H9 (cell line): ENCODE measurements at regions not wholly inside any gene's neighbourhood (a gene's known extent, or its start where the extent isn't known, plus 50 kb on each side); places are given as distances from the start of the nearest gene placed in this dataset.

Experiments
- DNase-seq: peaks from one replicate; pipeline ENCODE4 v3.0.0-alpha.2; 2017
- H2AFZ ChIP-seq: one replicate; pipeline ENCODE4 v1.6.1; 2013; ENCODE audit warnings: mild to moderate bottlenecking, low read length, control low read depth, moderate library complexity
- H2AK5ac ChIP-seq: 2 replicates; pipeline ENCODE4 v1.6.1; 2013; ENCODE audit warnings: low read length, control low read depth, mixed read lengths; ENCODE audit not compliant: insufficient read length
- H2BK120ac ChIP-seq: one replicate; pipeline ENCODE4 v1.6.1; 2013; ENCODE audit warnings: low read depth, mild to moderate bottlenecking, low read length, control low read depth, inconsistent platforms; ENCODE audit not compliant: poor library complexity, severe bottlenecking
- H2BK12ac ChIP-seq: 2 replicates; pipeline ENCODE4 v1.6.1; 2013; ENCODE audit warnings: low read length, control low read depth, mixed read lengths, low read depth; ENCODE audit not compliant: insufficient read length
- H2BK15ac ChIP-seq: 2 replicates; pipeline ENCODE4 v1.6.1; 2013; ENCODE audit warnings: low read depth, low read length, control low read depth
- H2BK20ac ChIP-seq: one replicate; pipeline ENCODE4 v1.6.1; 2013; ENCODE audit warnings: low read depth, mild to moderate bottlenecking, low read length, control low read depth, inconsistent platforms; ENCODE audit not compliant: poor library complexity, severe bottlenecking
- H2BK5ac ChIP-seq: 2 replicates; pipeline ENCODE4 v1.6.1; 2013; ENCODE audit warnings: low read length, control low read depth, mixed read lengths; ENCODE audit not compliant: insufficient read length
- H3K14ac ChIP-seq: 2 replicates; pipeline ENCODE4 v1.6.1; 2013; ENCODE audit warnings: low read length, control low read depth; ENCODE audit not compliant: insufficient read depth
- H3K18ac ChIP-seq: 2 replicates; pipeline ENCODE4 v1.6.1; 2013; ENCODE audit warnings: low read depth, mild to moderate bottlenecking, mixed read lengths, low read length, control low read depth; ENCODE audit not compliant: insufficient read length
- H3K23ac ChIP-seq: 2 replicates; pipeline ENCODE4 v1.6.1; 2013; ENCODE audit warnings: low read length, control low read depth, mixed read lengths, low read depth; ENCODE audit not compliant: insufficient read length
- H3K23me2 ChIP-seq: 2 replicates; pipeline ENCODE4 v1.6.1; 2013; ENCODE audit warnings: low read depth, mild to moderate bottlenecking, mixed read lengths, low read length, control low read depth; ENCODE audit not compliant: insufficient read length, poor library complexity, severe bottlenecking
- H3K27ac ChIP-seq: 2 replicates; pipeline ENCODE4 v1.5.1; 2013; ENCODE audit warnings: low read length, control low read depth, mixed read lengths, low read depth; ENCODE audit not compliant: insufficient read length
- H3K27me3 ChIP-seq: 2 replicates; pipeline ENCODE4 v1.6.1; 2013; ENCODE audit warnings: low read length, control low read depth, inconsistent platforms; ENCODE audit not compliant: insufficient read depth
- H3K4ac ChIP-seq: 2 replicates; pipeline ENCODE4 v1.6.1; 2013; ENCODE audit warnings: low read depth, mild to moderate bottlenecking, control low read depth, inconsistent platforms, low read length, moderate library complexity
- H3K4me1 ChIP-seq: 2 replicates; pipeline ENCODE4 v1.6.1; 2013; ENCODE audit warnings: low read length, control low read depth, inconsistent platforms; ENCODE audit not compliant: insufficient read depth
- H3K4me2 ChIP-seq: 2 replicates; pipeline ENCODE4 v1.6.1; 2013; ENCODE audit warnings: low read length, control low read depth, mixed read lengths; ENCODE audit not compliant: insufficient read length, insufficient read depth
- H3K56ac ChIP-seq: 2 replicates; pipeline ENCODE4 v1.6.1; 2013; ENCODE audit warnings: low read depth, mild to moderate bottlenecking, mixed read lengths, low read length, control low read depth; ENCODE audit not compliant: insufficient read length
- H3K79me1 ChIP-seq: 2 replicates; pipeline ENCODE4 v1.6.1; 2013; ENCODE audit warnings: low read depth, mild to moderate bottlenecking, moderate library complexity, low read length, control low read depth, inconsistent platforms; ENCODE audit not compliant: insufficient read depth, poor library complexity, severe bottlenecking
- H3K79me2 ChIP-seq: 2 replicates; pipeline ENCODE4 v1.6.1; 2013; ENCODE audit warnings: low read length, control low read depth, inconsistent platforms; ENCODE audit not compliant: insufficient read depth
- H3K9ac ChIP-seq: 2 replicates; pipeline ENCODE4 v1.6.1; 2013; ENCODE audit warnings: low read length, control low read depth, mixed read lengths; ENCODE audit not compliant: insufficient read length; ENCODE audit errors: extremely low read depth
- H3K9me3 ChIP-seq: one replicate; pipeline ENCODE4 v1.6.1; 2013; ENCODE audit warnings: low read depth, low read length, inconsistent platforms; ENCODE audit not compliant: control insufficient read depth
- H3T11ph ChIP-seq: one replicate; pipeline ENCODE4 v1.6.1; 2013; ENCODE audit warnings: mild to moderate bottlenecking, low read length, control low read depth, inconsistent platforms
- H4K20me1 ChIP-seq: one replicate; pipeline ENCODE4 v1.6.1; 2013; ENCODE audit not compliant: control insufficient read depth, insufficient read length, insufficient read depth
- H4K5ac ChIP-seq: 2 replicates; pipeline ENCODE4 v1.6.1; 2013; ENCODE audit warnings: low read depth, mild to moderate bottlenecking, mixed read lengths, low read length, control low read depth; ENCODE audit not compliant: insufficient read length
- H4K8ac ChIP-seq: replicated peaks from 2 replicates; pipeline ENCODE4 v1.6.1; 2013; ENCODE audit warnings: low read length, control low read depth, mixed read lengths, low read depth; ENCODE audit not compliant: insufficient read length
- H4K91ac ChIP-seq: 2 replicates; pipeline ENCODE4 v1.6.1; 2013; ENCODE audit warnings: low read depth, mild to moderate bottlenecking, moderate library complexity, mixed read lengths, low read length, control low read depth; ENCODE audit not compliant: insufficient read length
- H3K27ac Mint-ChIP-seq, 3 experiments: 2 replicates in 2 of 3; 3 replicates in 1 of 3; pipeline ENCODE4 v1.8.0; 2020 to 2021; ENCODE audit warnings: mixed read lengths in 3 of 3, mild to moderate bottlenecking in 1 of 3, moderate library complexity in 1 of 3
- H3K27me3 Mint-ChIP-seq: 2 replicates; pipeline ENCODE4 v1.8.0; 2021; ENCODE audit warnings: low read depth, mild to moderate bottlenecking, moderate library complexity, mixed read lengths
- H3K36me3 Mint-ChIP-seq, 3 experiments: 2 replicates in 2 of 3; 3 replicates in 1 of 3; pipeline ENCODE4 v1.8.0; 2020 to 2021; ENCODE audit warnings: low read depth in 3 of 3, mixed read lengths in 3 of 3; ENCODE audit not compliant: insufficient read depth in 1 of 3
- H3K4me1 Mint-ChIP-seq, 2 experiments: 2 replicates each; pipeline ENCODE4 v1.8.0; 2020; ENCODE audit warnings: mixed read lengths in 2 of 2
- H3K4me3 Mint-ChIP-seq, 2 experiments: 2 replicates in 1 of 2; 3 replicates in 1 of 2; pipeline ENCODE4 v1.8.0; 2020 to 2021; ENCODE audit warnings: mild to moderate bottlenecking in 2 of 2, mixed read lengths in 2 of 2, moderate library complexity in 1 of 2
- H3K9me3 Mint-ChIP-seq, 2 experiments: 2 replicates in 1 of 2; 3 replicates in 1 of 2; pipeline ENCODE4 v1.8.0; 2020; ENCODE audit warnings: mild to moderate bottlenecking in 2 of 2, mixed read lengths in 2 of 2, moderate library complexity in 1 of 2
- WGBS: extraction: QIAGEN DNeasy Blood & Tissue Kit; methylation state at CpG from one replicate; pipeline ENCODE4 v1.1.7; 2013; ENCODE audit warnings: missing lambda C conversion rate, low lambda C conversion rate, mixed read lengths; ENCODE audit not compliant: insufficient read length; ENCODE audit errors: extremely low coverage; 5-methylcytosine and 5-hydroxymethylcytosine counted together
- TF ChIP-seq, protein P1 (sequence below): fragments of 200-600 bp; sonication (generic); conservative IDR thresholded peaks from 3 replicates; pipeline ENCODE4 v1.8.0; 2021; ENCODE audit warnings: antibody characterized with exemption, mild to moderate bottlenecking

DNA sequence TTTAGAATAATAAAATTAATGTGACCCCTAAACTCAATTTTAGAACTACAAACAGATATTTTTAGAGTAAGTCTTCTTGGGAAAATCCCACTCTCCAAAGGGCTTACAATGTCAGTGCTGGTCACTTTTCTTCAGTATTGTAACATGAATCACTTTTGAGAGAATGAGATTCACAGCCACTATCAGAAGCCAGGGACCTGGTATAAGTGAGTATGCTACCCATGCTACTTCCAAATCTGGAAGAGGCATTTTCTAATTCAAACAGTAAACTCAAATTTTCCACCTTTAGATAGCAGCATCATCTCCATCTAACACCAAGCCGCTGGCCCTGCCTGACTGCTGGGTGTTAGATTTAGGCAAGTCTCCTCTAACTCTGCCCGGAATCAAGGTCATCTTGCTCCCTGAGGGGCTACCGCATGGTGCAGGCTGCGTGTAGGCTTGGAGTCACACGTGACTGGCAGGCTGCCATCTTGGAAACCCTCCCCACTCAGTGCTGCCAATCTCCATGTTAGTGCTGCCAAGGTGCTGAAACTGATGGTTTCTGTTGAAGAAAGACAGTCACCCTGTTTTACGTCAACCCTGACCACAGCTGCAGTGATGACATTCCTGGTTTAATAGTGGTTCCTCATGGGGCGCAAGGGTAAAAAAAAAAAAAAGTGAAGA is 882.9 kb upstream of the B3GALT2 start:
- Histone ChIP-seq H3K79me2 (no peaks in the 10 kb centered on the region), H2BK20ac (no peak overlapping the region), H3K4ac (no peak overlapping the region), H3K9me3 (no peaks in the 10 kb centered on the region), H3K27ac (no peak overlapping the region), H3K14ac (no peak overlapping the region), H3K23me2 (no peaks in the 10 kb centered on the region), H3K79me1 (no peaks in the 10 kb centered on the region), H2AFZ (no peak overlapping the region), H3K56ac (no peak overlapping the region), H2BK5ac (no peak overlapping the region), H4K20me1 (no peaks in the 10 kb centered on the region), H3K4me2 (no peak overlapping the region), H3K23ac (no peak overlapping the region), H4K8ac (no peak overlapping the region), H3T11ph (no peak overlapping the region), H4K91ac (no peak overlapping the region), H2AK5ac (no peak overlapping the region), H2BK120ac (no peak overlapping the region), H2BK15ac (no peak overlapping the region), H4K5ac (no peak overlapping the region), H3K4me1 (no peaks in the 10 kb centered on the region), H3K27me3 (no peaks in the 10 kb centered on the region), H3K9ac (no peak overlapping the region), H3K18ac (no peak overlapping the region), H2BK12ac (no peak overlapping the region)
- Mint-ChIP-seq H3K36me3 (no peaks in the 10 kb centered on the region), H3K4me3 (no peak overlapping the region), H3K4me1 (no peaks in the 10 kb centered on the region), H3K27ac (no peak overlapping the region), H3K9me3 (no peaks in the 10 kb centered on the region), H3K27me3 (no peaks in the 10 kb centered on the region)
- no peak for DNase-seq
- no CpG with 5 or more reads among the region's 7 CpGs for WGBS
- TF ChIP-seq, protein P1, sequence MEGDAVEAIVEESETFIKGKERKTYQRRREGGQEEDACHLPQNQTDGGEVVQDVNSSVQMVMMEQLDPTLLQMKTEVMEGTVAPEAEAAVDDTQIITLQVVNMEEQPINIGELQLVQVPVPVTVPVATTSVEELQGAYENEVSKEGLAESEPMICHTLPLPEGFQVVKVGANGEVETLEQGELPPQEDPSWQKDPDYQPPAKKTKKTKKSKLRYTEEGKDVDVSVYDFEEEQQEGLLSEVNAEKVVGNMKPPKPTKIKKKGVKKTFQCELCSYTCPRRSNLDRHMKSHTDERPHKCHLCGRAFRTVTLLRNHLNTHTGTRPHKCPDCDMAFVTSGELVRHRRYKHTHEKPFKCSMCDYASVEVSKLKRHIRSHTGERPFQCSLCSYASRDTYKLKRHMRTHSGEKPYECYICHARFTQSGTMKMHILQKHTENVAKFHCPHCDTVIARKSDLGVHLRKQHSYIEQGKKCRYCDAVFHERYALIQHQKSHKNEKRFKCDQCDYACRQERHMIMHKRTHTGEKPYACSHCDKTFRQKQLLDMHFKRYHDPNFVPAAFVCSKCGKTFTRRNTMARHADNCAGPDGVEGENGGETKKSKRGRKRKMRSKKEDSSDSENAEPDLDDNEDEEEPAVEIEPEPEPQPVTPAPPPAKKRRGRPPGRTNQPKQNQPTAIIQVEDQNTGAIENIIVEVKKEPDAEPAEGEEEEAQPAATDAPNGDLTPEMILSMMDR, result no peak
